ENCODE measurements at regions not wholly inside any gene's neighbourhood (a gene's known extent, or its start where the extent isn't known, plus 50 kb on each side); places are given as distances from the start of the nearest gene placed in this dataset.

DNA sequence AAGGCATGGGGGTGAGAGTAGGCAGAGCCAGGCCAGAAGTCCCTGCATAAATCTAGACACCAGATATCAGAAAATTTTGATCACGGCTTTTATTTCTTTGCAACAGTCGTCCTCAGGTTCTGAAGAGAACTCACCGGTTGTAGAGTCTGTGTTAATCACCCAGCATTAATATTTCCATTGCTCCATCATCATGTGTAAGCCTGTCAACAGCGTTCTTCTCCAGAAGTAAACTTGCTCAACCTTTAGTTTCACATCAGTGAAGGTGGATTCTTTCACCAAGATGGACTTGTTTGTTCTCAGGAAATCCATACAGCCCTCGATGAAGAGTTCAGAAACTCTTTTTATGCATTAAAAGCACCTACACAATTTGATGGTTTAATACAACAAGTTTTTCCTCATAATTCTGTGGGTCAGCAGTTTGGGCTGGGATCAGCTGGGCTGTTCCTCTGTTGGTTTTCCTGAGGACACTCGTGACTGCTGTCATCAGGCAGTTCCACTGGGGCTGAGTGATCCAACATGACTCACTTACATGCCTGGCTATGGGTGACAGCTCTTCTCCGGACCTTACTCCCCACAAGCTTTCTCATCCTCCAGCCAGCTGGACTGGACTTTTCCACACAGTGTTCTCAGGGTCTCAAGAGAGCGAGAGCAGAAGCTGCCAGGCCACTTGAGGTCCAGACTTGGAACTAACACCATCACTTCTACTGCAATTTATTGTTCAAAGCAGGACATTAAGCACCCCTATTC lies 303.4 kb downstream of the ZNF621 start:
- DNase-seq, result no peak

DNA sequence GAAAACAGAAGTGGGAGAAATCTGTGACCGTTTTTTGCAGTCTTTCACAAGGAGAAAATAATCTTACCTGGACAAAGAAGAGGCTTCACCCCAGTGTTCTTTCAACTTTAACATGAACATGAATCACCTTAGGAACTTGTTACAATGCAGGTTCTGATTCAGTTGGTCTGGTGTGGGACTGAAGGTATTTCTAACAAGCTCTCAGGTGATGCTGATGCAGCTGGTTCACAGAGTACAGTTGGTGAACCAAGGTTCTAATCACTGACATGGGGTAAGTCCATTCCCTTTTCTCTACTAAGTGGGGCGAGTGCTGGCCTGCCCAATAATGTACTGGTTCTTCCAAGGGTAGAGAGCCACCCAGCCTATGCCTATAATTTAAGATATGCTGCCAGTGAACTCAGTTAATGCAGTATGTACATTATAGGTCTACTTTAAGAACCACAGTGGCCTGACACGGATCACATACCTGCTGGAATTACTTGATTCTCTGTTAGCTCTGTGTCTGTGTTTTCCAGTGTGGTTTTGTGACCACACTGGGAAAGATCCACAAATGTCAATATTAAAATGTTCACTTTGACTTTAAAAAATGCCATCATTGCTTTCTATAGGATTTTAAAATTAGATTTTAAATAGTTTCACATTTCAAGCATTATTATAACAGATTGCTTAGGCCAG lies 304.1 kb downstream of the ZNF621 start:
- DNase-seq, result no peak

DNA sequence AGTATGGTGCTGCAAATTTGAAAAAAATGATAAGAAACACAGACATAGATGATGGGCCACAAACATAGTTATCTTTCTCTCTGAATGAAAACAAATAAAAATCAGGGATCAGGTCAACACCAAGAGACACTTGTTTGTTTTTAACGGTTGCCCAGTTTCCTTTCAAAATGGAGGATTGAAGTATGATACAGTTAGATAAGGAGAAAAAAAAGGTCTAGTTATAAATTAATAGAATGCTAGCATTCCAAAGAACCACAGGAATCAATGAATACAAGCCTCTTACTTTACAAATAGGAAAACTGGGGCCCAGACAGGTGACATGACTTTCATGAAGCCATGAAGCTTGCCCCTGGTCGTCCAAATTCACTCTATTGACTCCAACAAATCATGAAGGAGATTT lies 305.1 kb downstream of the ZNF621 start:
- DNase-seq, result no peak

DNA sequence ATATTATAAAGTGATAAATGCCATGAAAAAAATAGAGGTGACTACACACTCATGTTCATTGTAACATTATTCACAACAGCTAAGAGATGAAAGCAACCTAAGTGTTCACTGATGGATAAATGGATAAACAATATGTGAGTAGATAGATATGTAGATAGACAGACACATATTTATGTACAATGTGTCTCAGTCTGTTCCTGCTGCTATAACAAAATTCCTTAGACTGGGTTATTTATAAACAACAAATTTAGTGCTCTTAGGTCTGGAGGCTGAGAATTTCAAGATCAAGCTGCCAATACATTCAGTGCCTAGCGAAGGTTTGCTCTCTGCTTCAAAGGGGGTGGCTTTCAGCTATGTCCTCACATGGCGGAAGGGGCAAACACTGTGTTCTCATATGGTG lies 312.5 kb downstream of the ZNF621 start:
- DNase-seq, result no peak

DNA sequence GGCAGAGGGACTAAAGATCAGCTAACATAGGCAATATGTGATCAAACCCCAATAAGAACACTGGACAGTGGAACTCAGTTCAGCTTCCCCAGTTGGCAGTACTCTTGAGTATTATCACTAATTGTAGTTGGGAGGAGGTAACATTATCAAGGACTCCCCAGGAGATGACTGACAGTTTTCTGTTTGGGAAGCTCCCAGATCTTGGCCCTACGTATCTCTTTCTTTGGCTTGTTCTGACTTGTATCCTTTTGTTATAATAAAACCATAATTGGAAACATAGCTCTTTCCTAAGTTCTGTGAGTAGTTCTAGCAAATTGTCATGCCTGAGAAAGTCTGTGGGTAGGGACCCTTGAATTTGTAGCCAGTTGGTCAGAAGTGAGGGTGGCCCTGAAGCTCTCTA lies 316.4 kb downstream of the ZNF621 start:
- DNase-seq, result no peak

DNA sequence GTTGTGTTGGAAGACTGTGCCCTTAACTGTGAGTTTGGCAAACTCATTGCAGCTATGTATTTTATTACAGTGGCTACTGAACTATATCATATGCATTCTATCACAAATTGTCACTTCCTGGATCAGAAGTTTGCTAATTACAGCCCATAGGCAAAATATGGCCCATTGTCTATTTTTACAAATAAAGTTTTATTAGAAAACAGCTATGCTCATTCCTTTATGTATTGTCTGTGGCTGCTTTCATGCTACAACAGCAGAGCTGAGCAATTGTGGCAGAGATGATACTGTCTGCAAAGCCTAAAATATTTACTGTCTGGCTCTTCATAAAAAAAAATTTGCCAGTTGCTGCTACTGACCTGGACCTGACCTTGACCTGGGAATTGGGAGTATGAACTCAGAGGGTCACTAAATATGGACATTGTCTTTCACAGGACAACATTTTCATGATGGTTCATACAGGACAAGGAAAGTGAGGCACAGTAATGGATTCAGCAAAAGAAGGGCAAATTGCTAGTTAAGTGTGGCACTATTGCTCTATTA lies 316.9 kb downstream of the ZNF621 start:
- no peak for DNase-seq

DNA sequence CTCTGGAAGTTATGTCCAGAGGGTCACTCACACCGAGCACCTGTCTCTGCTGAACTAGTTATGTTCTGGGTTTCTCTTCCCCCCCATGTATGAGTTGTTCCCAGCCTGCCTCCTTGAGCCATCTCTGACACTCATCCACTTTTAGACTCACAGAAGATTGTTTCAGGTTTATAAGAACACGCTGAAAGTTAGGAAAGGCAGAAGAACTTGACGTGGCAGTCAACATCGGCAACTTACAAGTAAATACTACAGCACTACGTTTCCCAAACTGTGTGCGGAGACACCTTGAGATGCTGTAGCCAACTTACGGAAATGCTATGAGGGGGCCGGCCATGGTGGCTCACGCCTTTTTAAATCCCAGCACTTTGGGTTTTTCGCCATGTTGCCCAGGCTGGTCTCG lies 318.0 kb downstream of the ZNF621 start:
- DNase-seq, result no peak

DNA sequence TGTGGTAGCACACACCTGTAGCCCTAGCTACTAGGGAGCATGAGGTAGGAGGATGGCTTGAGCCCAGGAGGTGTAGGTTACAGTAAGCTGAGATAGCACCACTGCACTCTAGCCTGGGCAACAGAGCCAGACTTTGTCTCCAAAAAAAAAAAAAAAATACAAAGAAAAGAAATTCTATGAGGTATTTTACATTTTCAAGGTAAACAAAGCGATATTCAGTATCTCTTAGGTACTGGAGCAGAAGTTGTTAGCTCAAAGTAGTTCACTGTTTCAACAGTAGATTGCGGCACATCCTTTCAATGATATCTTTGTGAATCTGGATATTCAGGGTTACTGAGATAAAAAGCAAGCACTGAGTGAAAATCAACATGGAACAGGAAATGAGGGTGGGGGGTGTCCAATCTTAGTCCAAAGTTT lies 318.5 kb downstream of the ZNF621 start:
- DNase-seq, result no peak

DNA sequence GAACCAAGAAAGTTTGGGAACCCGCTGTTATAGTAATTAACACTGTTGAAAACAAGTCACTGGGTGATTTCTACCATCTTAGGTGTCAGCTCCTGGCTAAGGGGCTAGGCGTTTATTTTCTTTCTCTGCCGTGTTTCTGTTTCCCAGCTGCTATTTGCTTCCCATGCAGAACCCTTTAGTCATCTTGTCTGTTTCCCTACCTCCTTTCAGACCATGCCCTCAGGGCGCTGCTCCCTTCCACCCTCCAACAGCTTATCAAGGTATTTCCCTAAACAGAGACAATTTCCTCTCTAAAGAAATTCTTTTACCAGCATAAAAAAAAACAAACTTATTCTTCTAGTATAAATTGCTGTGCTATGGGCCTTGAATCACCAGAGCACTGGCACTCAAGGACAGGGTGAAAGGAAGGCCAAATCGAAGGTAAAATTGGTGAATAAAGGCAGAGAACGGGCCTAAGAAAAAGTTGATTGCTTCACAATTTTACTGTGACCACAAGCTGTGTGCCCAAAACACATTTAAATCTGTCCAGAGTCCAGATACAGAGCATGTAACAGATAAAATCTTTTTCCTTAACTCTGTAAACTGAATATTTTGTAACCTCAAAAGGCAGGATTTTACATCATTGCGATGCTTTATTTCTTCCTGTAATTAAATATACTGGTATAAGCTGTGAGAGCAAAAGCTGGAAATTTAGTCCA lies 319.2 kb downstream of the ZNF621 start:
- no peak for DNase-seq

DNA sequence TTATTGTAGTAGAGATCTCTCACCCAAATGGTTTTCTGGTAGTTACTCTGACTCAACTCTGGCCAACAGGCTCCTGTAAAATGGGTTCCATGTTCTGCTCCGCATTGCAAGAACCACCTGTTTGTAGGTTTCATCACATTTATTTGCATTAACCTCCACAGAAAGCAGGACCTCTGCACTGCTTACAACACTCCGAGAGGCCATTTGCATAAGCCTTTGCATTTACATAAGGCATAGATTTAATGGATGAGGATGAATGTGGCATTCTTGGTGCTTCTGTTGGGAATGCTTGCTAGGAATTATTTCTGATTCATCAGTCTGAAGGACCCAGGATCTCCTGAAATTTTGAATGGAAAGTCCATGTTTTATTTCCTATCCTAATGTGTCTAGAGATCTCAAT lies 320.1 kb downstream of the ZNF621 start:
- no peak for DNase-seq

DNA sequence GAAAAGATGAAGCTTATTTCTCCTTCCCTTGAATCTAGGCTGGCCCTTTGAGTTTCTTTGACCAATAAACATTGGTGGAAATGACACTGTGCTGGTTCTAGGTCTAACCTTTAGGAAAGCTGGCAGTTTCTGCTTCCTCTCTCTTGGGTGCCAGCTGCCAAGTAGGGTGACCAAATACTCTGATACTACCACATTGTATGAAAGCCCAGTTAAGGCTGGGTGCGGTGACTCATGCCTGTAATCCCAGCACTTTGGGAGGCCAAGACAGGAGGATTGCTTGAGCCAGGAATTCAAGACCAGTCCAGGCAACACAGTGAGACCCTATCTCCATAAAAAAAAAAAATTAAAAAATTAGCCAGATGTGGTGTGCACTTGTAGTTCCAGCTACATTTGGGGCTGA lies 320.7 kb downstream of the ZNF621 start:
- DNase-seq, result no peak

DNA sequence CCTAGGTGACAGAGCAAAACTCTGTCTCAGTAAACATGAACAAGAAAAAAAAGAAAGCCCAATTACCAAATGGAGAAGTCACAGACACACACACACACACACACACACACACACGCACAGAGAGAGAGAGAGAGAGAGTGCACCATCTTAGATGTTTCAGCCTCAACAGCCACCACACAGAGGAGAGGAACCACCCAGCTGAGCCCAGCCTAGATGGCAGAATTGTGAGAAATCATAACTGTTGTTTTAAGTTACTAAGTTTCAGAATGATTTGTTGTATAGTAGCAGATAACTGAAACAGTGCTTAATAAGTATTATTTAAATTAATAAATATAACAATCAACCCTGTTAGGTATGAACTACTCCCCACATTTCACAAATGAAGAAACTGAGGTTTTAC lies 321.2 kb downstream of the ZNF621 start:
- DNase-seq, result no peak

DNA sequence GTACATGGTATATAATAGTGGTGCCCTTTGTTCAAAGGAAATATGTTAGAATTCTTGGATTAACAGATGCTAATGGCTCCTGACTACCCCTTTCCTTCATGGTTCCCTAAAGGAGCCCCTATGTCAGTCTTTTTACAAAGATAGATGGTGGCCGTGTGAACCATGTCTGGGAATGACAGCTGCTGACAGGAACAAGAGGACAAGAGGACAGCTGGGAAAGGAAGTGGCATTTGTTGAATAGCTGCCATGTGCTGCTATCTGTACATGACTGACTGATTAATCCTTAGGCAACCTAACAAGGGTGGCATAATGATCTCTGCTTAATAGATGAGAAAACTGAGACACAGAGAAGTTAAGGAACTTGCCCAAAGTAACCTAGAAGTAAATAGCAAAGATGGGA lies 321.7 kb downstream of the ZNF621 start:
- no peak for DNase-seq

DNA sequence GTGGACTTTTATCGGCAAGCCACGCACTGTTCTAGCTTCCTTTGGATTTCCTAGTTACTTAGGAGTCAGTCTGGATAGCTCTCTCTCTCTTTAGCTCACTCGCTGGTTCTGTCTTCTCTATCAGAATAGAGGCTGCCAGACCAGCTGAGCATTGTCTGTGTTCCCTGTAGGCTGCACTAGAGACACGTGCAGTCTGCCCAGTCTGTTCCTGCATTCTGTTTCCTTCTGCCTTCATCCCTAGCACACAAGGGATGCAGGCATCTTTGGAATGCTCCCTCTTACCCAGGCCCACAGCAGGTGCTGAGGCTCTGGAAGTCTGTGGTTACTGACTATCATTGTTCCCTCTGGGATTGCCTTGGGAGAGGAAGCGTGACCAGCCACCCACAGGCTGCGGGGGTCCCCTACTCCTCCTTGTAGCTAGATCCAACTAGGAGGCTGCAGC lies 322.8 kb downstream of the ZNF621 start:
- DNase-seq, result no peak

DNA sequence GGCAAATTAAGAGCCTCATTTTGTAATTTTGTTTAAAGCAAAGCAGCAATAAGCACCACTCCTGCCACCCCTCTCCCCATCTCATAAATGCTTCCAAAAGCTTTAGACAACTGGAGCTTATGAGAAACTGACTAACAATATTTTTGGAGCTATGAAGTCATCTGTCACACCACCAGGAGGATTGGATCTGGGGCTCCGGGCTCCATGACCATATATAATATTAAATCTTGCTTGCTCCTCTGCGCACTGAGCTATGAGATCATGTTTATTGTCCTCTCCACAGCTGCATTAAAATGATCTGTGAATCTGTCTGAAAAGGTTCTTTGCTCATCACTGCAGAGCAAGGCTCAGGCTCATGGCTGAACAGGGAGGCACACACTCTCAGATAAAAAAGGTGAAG lies 323.7 kb downstream of the ZNF621 start:
- no peak for DNase-seq

DNA sequence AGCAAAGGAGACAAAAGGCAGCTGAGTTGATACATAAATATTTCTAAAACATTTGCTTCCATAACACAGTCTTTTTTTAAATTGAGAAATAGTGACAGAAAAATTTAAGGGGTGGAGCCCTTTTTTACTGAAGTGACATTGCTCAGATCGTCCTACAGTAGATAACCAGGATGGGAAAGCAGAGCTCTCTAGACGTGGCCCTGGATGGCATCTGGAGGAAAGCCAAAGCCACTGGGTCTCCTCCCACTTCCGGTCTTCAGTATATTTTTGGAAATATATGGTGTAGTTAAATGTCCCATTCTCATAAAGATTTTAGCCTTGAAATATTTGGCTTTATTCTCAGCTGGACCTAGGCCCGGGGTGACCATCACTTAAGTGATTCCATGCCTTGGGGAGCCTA lies 326.1 kb downstream of the ZNF621 start:
- no peak for DNase-seq

DNA sequence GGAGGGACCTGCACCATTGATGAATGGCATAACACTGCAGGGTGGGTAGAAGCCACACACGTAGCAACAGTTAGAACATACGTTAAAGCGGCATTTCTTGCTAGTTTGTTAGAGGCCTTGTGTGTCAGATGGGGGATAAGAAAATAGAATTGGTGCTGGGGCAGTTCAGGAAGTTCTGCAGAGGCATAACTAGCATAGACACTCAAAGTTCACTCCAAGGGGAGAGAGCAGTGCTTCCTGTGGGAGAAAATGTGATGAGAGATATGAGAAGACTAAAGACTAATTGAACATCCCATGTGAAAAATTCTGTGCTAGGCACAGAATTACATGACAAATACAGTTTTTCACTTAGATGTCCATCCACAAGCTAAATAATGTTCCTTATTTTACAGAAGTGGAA lies 327.1 kb downstream of the ZNF621 start:
- no peak for DNase-seq

DNA sequence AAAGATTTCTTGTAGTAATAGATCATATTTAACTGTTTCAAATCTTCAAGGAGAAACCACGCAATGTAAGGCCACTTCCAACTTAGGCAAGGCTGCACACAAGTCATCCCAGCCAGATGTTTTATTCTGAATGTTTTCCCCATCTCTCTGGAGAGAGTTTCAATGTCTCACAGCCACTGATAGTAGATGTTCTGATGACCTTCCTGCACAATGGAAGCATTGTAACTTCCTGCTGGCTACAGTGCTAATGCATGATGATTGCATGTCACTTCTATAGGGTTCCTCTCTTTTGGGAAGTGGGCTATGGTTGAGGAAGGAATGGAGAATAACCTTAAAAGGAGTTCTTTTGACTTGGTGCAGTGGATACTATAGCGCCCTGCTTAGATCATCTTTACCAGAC lies 328.0 kb downstream of the ZNF621 start:
- DNase-seq, result no peak

DNA sequence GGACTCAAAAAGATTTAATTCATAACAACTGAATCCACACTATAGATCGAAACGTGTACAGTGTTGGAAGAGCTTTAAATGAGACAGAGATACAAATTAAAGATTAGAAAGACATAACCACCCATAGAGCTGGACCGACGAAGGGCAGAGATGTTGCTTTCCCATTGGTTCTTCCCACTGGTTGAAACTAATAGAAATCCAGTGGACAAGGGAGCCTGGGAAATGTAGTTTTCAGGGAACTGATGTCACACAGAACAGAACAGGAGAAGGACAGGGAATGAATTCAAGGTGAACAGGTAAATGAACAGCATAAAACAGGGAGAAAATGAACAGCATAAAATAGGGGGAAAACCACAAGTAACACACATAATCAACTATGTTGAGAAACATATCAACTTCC lies 328.7 kb downstream of the ZNF621 start:
- no peak for DNase-seq

DNA sequence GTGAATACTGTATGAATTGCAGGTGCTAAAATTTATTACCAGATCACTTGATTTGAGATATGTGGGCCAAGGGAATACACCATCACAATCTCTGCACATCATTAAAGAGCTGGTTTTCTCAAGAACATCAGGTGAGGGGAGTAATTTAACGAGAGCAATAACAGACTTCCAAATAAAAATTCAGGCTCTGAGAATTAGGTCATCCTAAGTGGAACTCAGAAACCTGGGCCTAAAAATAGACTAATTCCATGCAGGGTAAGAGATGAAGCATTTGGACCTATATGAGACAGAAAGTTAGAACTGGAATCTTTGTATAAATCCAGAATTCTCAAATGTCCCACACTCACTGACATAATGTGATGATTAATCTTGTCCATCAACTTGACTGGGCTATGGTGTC lies 331.1 kb downstream of the ZNF621 start:
- DNase-seq, result no peak

DNA sequence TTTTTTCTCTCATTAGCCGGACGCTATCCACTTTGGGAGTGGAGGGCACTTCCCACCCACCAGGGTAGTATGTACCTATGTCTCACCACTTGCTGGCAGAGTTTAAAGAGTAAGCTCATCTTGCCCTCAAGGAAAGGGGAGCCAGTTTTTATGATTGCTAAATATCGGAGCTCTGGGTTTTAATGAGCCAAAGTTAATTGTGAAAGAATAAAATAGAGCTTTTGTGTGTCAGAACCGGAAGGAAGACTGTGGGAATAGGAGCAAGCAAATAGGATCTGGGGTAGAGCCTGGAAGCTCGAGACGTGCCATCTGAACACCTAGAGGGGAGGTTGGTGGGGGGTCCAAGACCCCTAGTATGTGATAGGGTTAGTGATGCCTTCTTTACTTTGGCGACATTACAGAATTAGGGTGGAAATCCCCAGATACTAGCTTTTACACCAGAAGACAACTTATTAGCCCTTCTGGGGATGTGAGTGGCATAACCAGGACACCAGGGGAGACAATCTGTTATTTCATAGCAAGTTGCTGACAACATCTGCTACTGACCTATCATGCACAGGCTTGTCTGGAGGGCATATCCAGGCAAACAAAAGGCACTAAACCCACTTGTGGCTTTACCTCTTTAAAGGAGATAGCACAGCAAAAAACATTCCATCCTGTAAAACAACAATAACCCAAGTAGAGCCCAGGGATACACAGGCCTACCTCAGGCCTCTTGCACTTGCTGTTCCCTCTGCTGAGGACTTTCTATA lies 333.8 kb downstream of the ZNF621 start:
- DNase-seq, result no peak

DNA sequence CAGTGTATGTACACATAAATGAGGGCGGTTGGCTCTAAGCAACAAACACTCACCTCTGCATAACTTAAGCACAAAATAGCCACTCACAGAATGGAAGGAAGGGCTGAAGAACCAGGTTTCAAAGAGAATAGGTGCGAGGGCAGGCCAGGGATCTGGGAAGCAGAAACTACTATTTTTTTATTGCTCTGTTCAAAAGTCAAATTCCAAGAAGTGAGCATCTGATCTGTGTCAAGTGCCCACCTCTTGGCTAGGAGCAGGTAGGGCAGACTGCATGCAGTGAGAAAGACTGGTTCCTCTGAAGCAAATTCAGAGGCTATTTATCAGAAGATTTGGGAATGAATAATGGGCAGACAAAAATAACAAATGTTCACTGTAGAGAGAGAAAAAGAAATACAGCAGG lies 336.4 kb upstream of the CTNNB1 start:
- no peak for DNase-seq

DNA sequence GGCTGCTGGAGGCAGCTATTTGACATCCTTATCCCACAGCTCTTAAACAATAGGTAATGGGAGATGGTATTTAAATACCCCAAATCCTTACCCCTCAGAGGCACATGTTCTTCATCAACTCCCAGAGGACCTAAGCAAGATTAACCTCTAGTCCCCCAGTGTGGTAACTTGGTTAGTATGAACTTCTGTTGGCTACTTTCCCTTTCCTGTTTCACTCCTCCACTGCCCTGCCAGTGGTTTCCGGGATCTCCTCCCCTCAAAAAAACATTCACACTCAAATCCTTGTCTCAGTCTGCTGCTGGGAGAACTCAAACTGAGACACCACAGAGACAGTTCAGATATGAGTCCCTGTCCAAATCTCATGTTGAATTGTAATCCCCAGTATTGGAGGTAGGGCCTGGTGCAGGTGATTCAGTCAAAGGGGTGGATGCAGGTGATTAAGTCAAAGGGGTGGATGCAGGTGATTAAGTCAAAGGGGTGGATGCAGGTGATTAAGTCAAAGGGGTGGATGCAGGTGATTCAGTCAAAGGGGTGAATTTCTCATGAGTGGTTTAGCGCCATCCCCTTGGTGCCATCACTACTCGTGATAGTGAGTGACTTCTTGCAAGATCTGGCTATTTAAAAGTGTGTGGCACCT lies 335.0 kb upstream of the CTNNB1 start:
- DNase-seq, result no peak
